ENCODE measurements at regions not wholly inside any gene's neighbourhood (a gene's known extent, or its start where the extent isn't known, plus 50 kb on each side); places are given as distances from the start of the nearest gene placed in this dataset.

- DNase-seq (ENCODE audit: low spot score) = no peak
Observed at GRCh38 chr9:135310134-135310533, 169.4 kb upstream of the PPP1R26 start.

DNA sequence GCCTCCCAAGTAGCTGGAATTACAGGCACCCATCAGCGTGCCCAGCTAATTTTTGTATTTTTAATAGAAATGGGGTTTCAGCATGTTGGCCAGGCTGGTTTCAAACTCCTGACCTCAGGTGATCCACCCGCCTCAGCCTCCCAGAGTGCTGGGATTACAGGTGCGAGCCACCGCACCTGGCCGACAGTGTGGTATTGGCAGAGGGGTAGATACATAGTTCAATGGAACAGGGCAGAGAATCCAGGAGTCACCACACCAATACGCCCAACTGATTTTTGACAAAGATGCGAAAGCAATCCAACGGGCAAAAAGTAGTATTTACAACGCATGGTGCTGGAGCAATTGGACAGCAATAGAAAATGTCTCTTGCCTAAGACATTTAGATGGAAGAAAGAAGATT lies 164.0 kb upstream of the PPP1R26 start:
- no peak for DNase-seq (ENCODE audit: low spot score)

DNA sequence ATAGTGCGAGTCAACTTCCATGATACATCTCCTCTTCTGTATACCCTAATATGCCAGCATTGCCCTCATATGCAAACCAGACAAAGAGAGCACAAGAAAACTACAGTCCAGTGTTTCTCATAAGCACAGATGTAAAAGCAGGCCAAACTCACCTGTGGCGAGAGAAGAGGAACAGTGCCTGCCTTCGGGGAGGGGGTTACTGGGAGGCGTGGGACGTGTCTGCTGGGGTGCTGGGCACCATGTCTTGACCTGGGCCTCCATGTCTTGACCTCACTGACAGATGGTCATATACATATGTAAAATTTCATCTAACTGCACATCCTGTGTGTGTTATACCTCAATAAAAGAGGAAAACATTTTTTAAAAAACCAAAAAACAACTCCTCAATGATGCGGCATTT lies 159.3 kb upstream of the PPP1R26 start:
- DNase-seq (ENCODE audit: low spot score) = no peak

DNA sequence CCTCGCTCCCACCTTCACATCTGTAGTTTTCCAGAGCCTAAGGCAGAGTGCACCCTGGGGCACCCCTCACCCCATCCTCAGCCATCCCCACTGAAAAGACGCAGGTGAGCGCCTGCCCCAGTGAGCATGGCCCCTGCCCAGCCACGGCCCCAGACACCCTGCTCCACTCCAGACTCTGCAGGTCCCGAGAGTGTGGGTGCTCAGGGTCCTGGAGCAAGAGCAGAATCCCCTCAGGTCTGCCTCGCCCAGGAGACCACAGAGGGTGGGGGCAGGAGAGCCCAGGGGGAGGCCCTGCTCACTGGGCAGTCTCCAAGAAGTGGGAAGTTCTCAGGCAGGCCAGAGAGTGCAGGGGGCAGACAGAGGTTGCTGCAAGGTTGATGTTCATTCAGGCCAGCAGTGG lies 158.6 kb upstream of the PPP1R26 start:
- DNase-seq (ENCODE audit: low spot score) = no peak

DNA sequence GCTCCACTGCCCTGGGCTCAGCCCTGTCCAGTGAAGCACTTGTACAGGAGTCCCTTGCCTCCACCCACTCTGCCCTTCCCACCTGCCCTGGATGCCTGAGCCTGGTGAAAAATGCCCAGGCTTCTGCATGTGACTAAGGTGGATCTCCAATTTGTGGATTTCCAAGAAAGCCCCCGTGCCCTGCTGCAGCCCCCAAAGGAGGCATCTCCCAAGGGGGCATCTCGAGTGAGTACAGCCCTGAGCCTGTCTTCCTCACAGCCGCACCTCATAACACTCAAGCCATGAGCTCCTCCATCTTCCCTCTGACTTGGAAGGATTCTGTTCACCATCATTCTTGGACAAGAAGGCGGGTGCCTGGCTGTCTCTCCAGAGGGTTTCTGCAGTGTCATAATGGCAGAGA lies 158.0 kb upstream of the PPP1R26 start:
- no peak for DNase-seq (ENCODE audit: low spot score)

DNA sequence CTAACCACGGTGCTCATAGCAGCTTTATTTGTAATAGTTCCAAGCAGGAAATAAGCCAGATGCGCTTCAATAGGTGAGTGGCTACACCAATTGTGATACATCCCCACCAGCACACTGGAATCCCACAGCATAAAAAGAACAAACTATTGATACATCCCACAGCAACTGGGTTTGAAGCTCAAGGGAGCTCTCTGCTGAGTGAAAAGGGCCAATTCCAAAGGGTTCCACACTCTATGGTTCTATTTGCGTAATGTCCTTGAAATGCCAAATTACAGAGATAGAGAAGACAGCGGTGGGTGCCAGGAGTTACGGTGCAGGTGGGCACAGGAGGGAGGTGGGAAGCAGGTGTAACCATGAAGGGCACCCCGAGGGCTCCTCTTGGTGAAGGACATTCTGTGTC lies 155.3 kb upstream of the PPP1R26 start:
- no peak for DNase-seq (ENCODE audit: low spot score)

GRCh38 chr9:135326141-135326540 lies 153.4 kb upstream of the PPP1R26 start:
- no peak for DNase-seq (ENCODE audit: low spot score)

GRCh38 chr9:135326633-135327152 lies 152.9 kb upstream of the PPP1R26 start:
- no peak for DNase-seq (ENCODE audit: low spot score)

DNA sequence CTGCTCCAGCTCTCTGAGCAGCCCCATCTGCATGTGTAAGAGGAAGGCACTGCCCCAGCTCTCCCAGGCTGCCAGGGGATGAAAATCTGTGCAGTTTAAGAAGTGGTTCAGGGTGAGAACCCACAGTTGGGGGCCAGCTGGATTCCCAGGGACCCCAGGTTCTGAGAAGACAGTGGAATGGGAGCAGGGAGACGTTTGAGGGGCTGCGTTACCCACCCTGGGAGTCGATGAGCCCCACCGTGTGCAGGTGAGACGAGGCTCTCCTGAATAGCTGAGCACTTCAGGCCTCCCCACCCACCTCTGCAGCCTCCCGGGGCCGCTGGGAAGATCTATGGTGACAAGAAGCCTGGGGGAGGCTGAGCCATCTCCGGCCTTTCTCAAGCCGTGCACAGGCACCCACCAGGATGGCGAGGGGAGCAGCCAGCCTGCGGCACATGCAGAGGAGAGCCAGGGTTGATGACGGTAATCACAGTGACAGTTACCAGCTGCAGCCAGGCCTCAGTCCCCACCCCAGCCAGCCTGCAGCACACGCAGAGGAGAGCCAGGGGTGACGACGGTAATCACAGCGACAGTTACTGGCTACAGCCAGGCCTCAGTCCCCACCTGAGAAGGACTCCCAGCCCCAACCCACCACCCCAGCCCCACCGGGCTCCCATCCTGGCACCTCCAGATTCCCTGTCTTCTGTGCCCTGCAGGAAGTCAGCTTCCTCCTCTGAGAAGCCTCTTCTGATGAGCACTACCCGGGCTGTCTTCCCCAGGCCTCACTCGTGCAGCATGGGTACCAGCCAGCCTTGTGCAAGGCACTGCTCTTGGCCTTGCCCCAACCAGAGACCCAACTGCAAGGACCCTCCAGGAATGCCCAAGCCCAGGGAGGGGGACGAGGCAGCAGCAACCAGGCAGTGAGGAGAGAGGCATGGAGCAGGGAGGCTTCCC lies 150.8 kb upstream of the PPP1R26 start:
- no peak for DNase-seq (ENCODE audit: low spot score)

DNA sequence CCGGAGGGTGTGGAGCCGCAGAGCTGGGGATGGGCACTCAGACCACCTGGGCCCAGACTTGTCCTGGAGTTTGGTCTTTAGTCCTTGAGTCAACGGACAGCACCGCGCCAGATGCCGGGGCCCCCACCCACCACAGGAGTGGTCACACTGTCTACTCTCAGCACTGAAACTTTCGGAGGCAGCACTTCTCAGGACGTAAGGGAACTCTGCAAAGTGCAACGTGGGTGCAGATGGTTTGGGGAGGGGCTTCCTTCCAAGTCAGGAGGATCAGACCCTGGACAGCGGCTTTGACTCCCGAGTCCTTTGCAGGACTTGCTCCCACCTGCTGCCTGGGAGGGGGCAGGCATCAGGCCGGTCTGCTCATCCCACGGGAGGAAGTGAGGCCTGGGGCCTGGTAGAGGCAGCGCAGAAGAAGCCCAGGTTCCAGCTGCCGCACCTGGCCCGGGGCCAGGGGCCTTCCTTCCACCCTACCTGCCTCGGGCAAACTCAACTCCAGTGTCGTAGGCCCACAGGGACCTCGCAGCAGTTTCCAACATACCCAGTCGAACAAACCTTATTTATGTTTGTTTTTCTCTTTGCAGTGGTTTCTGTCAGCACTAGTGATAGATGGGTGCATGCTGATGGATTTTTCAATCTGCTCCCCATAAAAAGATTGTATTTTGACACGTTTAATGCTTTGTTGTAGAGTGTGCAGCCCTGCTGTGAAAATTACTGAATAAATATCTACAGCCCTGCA lies 149.8 kb upstream of the PPP1R26 start:
- no peak for DNase-seq (ENCODE audit: low spot score)

DNA sequence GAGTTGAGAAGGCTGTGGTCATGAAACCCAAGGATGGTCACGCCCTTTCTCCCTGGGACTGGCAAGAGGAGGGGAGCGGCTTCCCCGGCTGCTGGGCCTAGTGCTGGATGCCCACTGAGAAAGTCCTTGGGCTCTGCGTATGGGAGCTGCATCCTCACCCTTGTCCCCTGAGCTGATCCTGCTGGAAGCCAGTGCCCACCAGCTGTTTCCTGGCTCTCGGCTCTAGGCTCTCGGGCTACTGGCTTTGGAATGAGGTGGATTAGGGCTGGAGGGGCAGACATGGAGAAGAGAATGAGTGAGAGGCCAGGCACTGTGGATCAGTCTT lies 149.3 kb upstream of the PPP1R26 start:
- no peak for DNase-seq (ENCODE audit: low spot score)

DNA sequence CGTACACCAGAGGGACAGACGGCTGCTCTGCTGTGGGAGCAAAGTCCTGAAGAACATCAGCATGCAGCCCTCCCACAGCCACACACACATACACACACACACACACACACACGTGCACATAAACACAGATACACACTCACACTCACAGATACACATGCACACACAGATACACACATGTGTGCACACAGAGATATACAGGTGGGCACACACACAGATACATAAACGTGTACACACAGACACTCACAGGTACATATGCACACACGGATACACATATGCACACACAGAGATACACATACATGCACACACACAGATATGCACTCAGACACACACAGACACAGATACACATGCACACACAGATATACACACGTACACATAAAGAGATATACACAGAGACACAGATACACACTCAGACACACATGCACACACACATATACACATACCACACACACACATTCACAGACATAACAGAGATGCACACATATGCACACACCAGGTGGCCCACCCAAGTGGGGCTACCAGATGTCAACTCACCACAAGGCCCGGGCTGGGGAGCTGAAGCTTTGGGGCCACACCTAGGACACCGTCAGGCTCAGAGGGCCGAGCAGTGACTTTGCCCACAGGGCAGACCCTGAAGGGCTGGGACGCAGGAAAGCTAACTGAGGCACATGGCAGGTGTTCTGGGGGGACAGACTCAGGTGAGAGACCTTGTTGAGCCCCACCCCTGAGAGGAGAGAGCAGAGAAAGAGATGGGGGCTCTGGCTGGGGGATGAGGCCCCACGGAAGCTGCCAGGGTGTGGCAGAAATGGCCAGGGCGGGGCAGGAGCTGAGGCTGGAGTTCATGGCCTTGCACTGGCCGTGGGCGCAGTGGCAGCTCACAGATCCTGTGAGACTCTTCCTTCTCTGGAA lies 148.6 kb upstream of the PPP1R26 start:
- DNase-seq (ENCODE audit: low spot score) = no peak

DNA sequence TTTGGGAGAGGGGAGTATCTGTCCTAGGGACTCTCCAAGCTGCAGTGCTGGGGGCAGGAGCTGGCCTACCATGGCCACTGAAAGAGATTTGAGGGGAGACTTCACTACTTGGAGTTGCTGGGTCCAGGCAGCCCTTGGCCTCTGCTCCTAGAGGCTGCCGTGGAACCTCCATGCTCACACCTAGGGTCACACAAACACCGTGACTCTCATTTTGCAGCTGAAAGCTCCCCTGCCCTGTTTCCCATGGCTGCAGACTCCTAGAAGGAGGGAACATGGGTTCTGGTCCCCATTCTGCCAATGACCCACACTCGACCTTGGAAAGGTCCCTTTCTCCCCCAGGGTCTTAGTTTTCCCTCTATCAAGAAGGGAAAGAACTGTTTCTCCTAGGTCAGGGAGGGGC lies 147.1 kb upstream of the PPP1R26 start:
- no peak for DNase-seq (ENCODE audit: low spot score)

- DNase-seq (ENCODE audit: low spot score) = no peak
Observed at GRCh38 chr9:135332979-135333748, 146.4 kb upstream of the PPP1R26 start.

GRCh38 chr9:135334953-135335460 lies 144.6 kb upstream of the PPP1R26 start:
- no peak for DNase-seq (ENCODE audit: low spot score)

DNA sequence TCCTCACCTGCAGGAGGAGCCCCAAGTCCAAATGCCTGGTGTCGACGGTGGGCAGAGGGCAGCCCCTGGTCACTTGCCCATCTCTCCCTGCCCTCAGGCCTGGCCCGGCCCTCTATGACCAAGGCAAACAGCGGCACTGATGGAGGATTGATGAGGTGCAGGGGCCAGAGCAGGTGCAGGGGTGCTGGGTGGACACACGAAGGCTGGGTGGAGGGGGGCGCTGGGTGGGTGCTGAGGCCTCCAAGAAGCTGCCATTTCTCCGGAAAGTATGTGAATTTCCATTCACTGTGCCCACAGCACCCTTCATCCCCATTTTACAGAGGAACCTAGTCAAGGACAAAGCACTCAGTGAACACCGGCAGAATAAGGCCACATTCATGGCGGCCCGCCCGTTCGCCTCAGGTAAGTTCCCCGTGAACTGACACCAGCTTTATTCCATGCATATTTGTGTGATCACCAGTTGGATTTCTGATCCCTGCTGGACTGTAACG lies 143.8 kb upstream of the PPP1R26 start:
- DNase-seq (ENCODE audit: low spot score) = no peak

- DNase-seq (ENCODE audit: low spot score) = no peak
Observed at GRCh38 chr9:135336722-135337527, 142.7 kb upstream of the PPP1R26 start.

DNA sequence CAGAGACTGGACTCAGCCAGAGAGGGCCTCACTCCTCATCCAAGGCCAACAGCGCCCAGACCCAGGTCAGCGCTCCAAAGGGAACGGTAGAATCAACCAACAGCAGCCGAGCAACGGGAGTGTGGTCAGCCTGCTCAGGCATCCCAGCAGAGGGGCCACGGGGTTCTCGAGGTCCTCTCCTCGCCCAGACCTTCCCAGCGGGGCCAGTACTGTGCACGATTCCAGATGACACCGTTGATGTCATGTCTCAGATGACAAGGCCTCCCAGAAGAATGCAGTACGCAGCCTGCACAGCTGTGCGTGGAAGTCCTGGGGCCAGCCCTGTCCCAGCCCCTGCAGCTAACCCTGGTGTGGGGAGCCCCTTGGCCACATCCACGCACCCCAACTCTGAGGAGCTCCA lies 141.0 kb upstream of the PPP1R26 start:
- no peak for DNase-seq (ENCODE audit: low spot score)

DNA sequence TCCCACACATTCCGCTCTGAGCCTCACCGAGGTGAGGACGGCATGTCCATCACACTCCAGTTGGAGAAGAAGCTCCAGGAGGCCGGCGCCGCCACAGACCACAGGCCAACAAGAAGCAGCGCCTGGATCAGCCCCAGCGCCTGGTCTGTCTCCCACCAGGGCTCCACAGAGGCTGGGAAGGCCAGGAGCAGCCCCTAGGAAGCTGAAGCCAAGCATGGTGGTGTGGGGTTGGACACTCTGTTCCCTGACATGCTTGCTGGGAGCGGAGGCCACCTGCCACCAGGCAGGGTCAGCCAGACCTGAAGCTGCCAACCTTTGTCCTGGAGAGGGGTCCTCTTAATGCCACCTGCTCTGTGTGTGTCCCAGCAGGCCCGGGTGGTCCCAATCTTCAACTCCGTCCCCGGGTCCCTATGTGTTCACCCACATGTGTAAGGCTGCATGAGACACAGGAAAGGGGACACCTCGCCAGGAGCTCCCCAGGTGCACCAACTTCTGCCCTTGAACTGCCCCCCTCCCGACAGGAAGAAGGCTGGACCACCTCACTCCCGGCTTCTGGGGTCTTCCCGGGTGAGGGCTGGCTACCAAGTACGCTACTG lies 140.1 kb upstream of the PPP1R26 start:
- no peak for DNase-seq (ENCODE audit: low spot score)

DNA sequence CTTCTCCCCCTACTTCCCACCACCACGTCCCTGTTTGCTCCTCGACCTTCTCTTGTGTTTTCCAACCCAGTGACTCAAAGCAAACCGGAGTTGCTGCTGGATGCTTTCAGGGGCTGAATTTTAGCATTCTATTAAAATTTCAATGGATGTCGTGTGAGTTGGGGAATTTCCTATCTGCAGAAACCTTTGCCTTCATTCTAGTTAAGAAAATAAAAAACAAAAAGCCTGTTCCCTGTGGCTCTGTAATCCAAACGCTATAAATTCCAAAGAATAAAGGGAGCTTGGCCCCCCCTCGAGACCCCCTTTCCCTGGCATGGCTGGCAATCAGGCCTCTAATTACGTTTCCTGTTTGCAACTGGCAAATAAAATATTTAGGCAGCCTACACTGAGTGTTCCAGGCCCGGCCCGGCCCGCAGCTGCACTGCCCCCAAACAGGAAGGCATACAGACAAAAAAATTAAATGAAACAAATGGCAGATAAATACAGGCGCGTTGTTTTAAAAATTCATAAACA lies 139.4 kb upstream of the PPP1R26 start:
- DNase-seq (ENCODE audit: low spot score) = no peak
